Keratinocyte (primary cell): ENCODE measurements at regions not wholly inside any gene's neighbourhood (a gene's known extent, or its start where the extent isn't known, plus 50 kb on each side); places are given as distances from the start of the nearest gene placed in this dataset.

Experiments used
- DNase-seq: peaks from one replicate; pipeline ENCODE4 v3.0.0-alpha.2; 2011; ENCODE audit warnings: low read depth, missing footprints, low spot score
- FAIRE-seq: peaks from 2 replicates; lab custom pipeline; 2011; peaks lifted over from hg19 to GRCh38; lab: Jason Lieb, UNC
- H2AFZ ChIP-seq: 2 replicates; pipeline ENCODE4 v1.6.0; 2012; ENCODE audit warnings: low read length, control low read depth, inconsistent platforms; ENCODE audit not compliant: control insufficient read depth
- H3K27ac ChIP-seq: 2 replicates; pipeline ENCODE4 v1.5.1; 2011; ENCODE audit warnings: low read length; ENCODE audit not compliant: control insufficient read depth, insufficient read depth
- H3K27me3 ChIP-seq: 3 replicates; pipeline ENCODE4 v1.6.0; 2011; ENCODE audit warnings: low read length; ENCODE audit not compliant: control insufficient read depth, insufficient read depth; ENCODE audit errors: extremely low read depth
- H3K36me3 ChIP-seq, 2 experiments: 2 replicates in 1 of 2; 3 replicates in 1 of 2; pipeline ENCODE4 v1.5.1; 2011; ENCODE audit warnings: low read length in 2 of 2, mild to moderate bottlenecking in 1 of 2; ENCODE audit not compliant: control insufficient read depth in 2 of 2, insufficient read depth in 2 of 2; ENCODE audit errors: extremely low read depth in 1 of 2
- H3K4me1 ChIP-seq: 3 replicates; pipeline ENCODE4 v1.5.1; 2011; ENCODE audit warnings: low read length; ENCODE audit not compliant: control insufficient read depth, insufficient read depth; ENCODE audit errors: extremely low read depth
- H3K4me2 ChIP-seq: 3 replicates; pipeline ENCODE4 v1.6.0; 2011; ENCODE audit warnings: low read depth, low read length; ENCODE audit not compliant: control insufficient read depth, insufficient read depth; ENCODE audit errors: extremely low read depth
- H3K4me3 ChIP-seq, 3 experiments: fragments of 200-600 bp in 1 of 3; sonication (generic) in 1 of 3; 2 replicates in 2 of 3; 3 replicates in 1 of 3; pipeline ENCODE4 v1.5.1; 2011 to 2016; ENCODE audit warnings: low read length in 3 of 3, mild to moderate bottlenecking in 3 of 3, control low read depth in 2 of 3, inconsistent platforms in 1 of 3, low read depth in 1 of 3, mixed read lengths in 1 of 3, mixed run types in 1 of 3, moderate library complexity in 1 of 3; ENCODE audit not compliant: control insufficient read depth in 2 of 3, insufficient read depth in 2 of 3; ENCODE audit errors: extremely low read depth in 1 of 3
- H3K79me2 ChIP-seq: 2 replicates; pipeline ENCODE4 v1.6.0; 2012; ENCODE audit warnings: low read length; ENCODE audit not compliant: control insufficient read depth, insufficient read depth
- H3K9ac ChIP-seq: 3 replicates; pipeline ENCODE4 v1.6.0; 2011; ENCODE audit warnings: low read length; ENCODE audit not compliant: control insufficient read depth, insufficient read depth; ENCODE audit errors: extremely low read depth
- H3K9me1 ChIP-seq: 3 replicates; pipeline ENCODE4 v1.6.0; 2011; ENCODE audit warnings: low read length; ENCODE audit not compliant: control insufficient read depth, insufficient read depth; ENCODE audit errors: extremely low read depth
- H3K9me3 ChIP-seq: 2 replicates; pipeline ENCODE4 v1.5.1; 2012; ENCODE audit warnings: low read depth, low read length; ENCODE audit not compliant: control insufficient read depth
- H4K20me1 ChIP-seq: 3 replicates; pipeline ENCODE4 v1.6.0; 2011; ENCODE audit warnings: low read length; ENCODE audit not compliant: control insufficient read depth, insufficient read depth; ENCODE audit errors: extremely low read depth
- EZH2 ChIP-seq: IDR thresholded peaks from one replicate; pipeline ENCODE4 v1.6.1; 2012; ENCODE audit warnings: inconsistent platforms, mild to moderate bottlenecking, low read length, moderate library complexity
- dilution Hi-C: fragments of 300-500 bp; cut with MboI; formaldehyde crosslinking; loops from one replicate; pipeline ENCODE4 v1.7.0; 2020; ENCODE audit warnings: low sequenced_read_pairs; ENCODE audit not compliant: extremely low pct_ligation_motif_present
- TF ChIP-seq, protein P1 (sequence below), 3 experiments: IDR thresholded peaks in 1 of 3; conservative IDR thresholded peaks in 1 of 3; optimal IDR thresholded peaks in 1 of 3; 2 replicates in 2 of 3; 3 replicates in 1 of 3; pipeline versions ENCODE3 to v1.5.1; 2011; ENCODE audit warnings: low read length in 3 of 3, mild to moderate bottlenecking in 3 of 3, moderate library complexity in 2 of 3, control low read depth in 1 of 3, inconsistent platforms in 1 of 3; ENCODE audit not compliant: insufficient read depth in 2 of 3; ENCODE audit errors: extremely low read depth in 1 of 3

DNA sequence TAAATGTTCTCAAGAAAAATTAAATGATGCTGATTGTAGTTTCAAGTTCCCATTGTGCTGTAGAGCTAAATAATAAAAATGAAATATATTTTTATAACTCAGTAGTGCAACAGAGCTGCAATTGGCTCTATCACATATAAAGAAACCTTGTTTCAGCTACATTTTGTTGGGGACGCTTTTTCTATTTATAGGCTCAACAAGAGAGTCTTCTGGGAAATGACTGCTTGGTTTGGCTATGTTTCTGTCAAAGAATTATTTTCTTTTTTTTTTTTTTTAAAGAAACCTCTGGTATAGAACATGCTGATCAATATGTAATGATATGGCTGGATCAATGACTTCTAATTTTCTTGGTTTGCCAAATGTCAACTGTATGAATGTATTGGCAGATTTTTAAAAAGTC lies 76.5 kb downstream of the OTOL1 start:
- DNase-seq (no peak), FAIRE-seq (no peak)
- Histone ChIP-seq H3K9ac (no peak overlapping the region), H3K27me3 (no peaks in the 10 kb centered on the region), H3K36me3 (no peaks in the 10 kb centered on the region), H3K4me1 (no peaks in the 10 kb centered on the region), H3K79me2 (no peaks in the 10 kb centered on the region), H3K9me1 (no peaks in the 10 kb centered on the region), H2AFZ (no peak overlapping the region), H4K20me1 (no peaks in the 10 kb centered on the region), H3K9me3 (no peaks in the 10 kb centered on the region), H3K4me2 (no peak overlapping the region), H3K27ac (no peak overlapping the region), H3K4me3 (no peak overlapping the region)
- TF ChIP-seq, protein P1, sequence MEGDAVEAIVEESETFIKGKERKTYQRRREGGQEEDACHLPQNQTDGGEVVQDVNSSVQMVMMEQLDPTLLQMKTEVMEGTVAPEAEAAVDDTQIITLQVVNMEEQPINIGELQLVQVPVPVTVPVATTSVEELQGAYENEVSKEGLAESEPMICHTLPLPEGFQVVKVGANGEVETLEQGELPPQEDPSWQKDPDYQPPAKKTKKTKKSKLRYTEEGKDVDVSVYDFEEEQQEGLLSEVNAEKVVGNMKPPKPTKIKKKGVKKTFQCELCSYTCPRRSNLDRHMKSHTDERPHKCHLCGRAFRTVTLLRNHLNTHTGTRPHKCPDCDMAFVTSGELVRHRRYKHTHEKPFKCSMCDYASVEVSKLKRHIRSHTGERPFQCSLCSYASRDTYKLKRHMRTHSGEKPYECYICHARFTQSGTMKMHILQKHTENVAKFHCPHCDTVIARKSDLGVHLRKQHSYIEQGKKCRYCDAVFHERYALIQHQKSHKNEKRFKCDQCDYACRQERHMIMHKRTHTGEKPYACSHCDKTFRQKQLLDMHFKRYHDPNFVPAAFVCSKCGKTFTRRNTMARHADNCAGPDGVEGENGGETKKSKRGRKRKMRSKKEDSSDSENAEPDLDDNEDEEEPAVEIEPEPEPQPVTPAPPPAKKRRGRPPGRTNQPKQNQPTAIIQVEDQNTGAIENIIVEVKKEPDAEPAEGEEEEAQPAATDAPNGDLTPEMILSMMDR (optimal IDR thresholded peaks at IDR 0.05 in 1 of 3, IDR thresholded peaks at IDR 0.05 in 1 of 3, conservative IDR thresholded peaks at IDR 0.05 in 1 of 3; ENCODE audit: extremely low read depth in 1 of 3, insufficient read depth in 2 of 3, low read length in 3 of 3): no peak
- no peak for TF ChIP-seq EZH2
- dilution Hi-C loops: no loop called here

DNA sequence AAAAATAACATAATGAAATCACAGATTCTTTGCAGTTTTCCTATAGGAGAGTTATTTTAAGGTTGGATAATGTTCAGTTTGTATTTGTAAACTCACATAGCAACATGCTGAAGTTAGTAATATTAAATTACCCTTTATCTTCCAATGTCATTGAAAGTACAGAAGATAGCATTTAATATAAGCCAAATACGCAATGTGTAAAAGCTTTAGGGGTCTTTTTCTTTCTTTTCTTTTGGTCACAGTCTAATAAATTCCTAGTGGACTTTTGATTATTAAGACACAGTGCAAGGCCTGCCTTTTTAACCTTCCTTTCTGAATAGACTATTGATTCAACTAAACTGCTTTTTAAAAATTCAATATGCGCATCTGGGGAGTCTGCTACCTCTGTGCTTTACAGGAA lies 79.3 kb downstream of the OTOL1 start:
- H3K9ac ChIP-seq: no peak overlapping the region
- dilution Hi-C loops: no loop called here
- TF ChIP-seq, protein P1 (optimal IDR thresholded peaks at IDR 0.05 in 1 of 3, IDR thresholded peaks at IDR 0.05 in 1 of 3, conservative IDR thresholded peaks at IDR 0.05 in 1 of 3; ENCODE audit: extremely low read depth in 1 of 3, insufficient read depth in 2 of 3, low read length in 3 of 3): no peak
- TF ChIP-seq EZH2: no peak
- H3K9me1 ChIP-seq: no peaks in the 10 kb centered on the region
- H2AFZ ChIP-seq: no peak overlapping the region
- H4K20me1 ChIP-seq: no peaks in the 10 kb centered on the region
- DNase-seq (no peak), FAIRE-seq (no peak)
- H3K36me3 ChIP-seq: no peaks in the 10 kb centered on the region
- H3K79me2 ChIP-seq: no peaks in the 10 kb centered on the region
- H3K4me3 ChIP-seq: no peak overlapping the region
- H3K27me3 ChIP-seq: no peaks in the 10 kb centered on the region
- H3K9me3 ChIP-seq: no peaks in the 10 kb centered on the region
- no peak overlapping the region for H3K27ac ChIP-seq
- no peak overlapping the region for H3K4me2 ChIP-seq
- H3K4me1 ChIP-seq: no peaks in the 10 kb centered on the region
